Stomach (tissue), 8 donors: ENCODE measurements at regions not wholly inside any gene's neighbourhood (a gene's known extent, or its start where the extent isn't known, plus 50 kb on each side); places are given as distances from the start of the nearest gene placed in this dataset.

ENCODE experiments used
- DNase-seq, 2 donors: peaks; one replicate each; pipeline versions ENCODE4 v3.0.0 to v3.0.0-alpha.2; 2013 to 2019
- H3K27ac ChIP-seq, 5 donors: fragments of 200-600 bp in 4 of 5; sonication (generic) in 4 of 5; one replicate each; pipeline ENCODE4 v1.5.1; 2013 to 2019; ENCODE audit warnings: mild to moderate bottlenecking in 1 of 5, moderate library complexity in 1 of 5
- H3K27me3 ChIP-seq, 3 donors: fragments of 200-600 bp; sonication (generic); one replicate each; pipeline ENCODE4 v1.5.1; 2017 to 2019; ENCODE audit warnings: mixed run types in 1 of 3
- H3K36me3 ChIP-seq, 4 donors: fragments of 200-600 bp; sonication (generic); 1 replicate in 3 of 4; 2 replicates in 1 of 4; pipeline ENCODE4 v1.5.1; 2016 to 2019
- H3K4me1 ChIP-seq, 4 donors: fragments of 200-600 bp; sonication (generic); one replicate each; pipeline ENCODE4 v1.5.1; 2016 to 2019
- H3K4me3 ChIP-seq, 4 donors: fragments of 200-600 bp; sonication (generic) in 3 of 4; one replicate each; pipeline ENCODE4 v1.5.1; 2016 to 2019; ENCODE audit warnings: mild to moderate bottlenecking in 1 of 4
- H3K9me3 ChIP-seq, 4 donors: fragments of 200-600 bp; sonication (generic); one replicate each; pipeline ENCODE4 v1.5.1; 2016 to 2019
- CTCF ChIP-seq, 7 experiments: fragments of 450-650 bp in 4 of 7; fragments of 200-600 bp in 3 of 7; sonication (generic) in 3 of 7; IDR thresholded peaks; one replicate each; pipeline ENCODE4 v1.5.1; 2016 to 2019; ENCODE audit warnings: antibody characterized with exemption in 7 of 7, control low read depth in 2 of 7, mild to moderate bottlenecking in 1 of 7
- EP300 ChIP-seq: sonication (generic); formaldehyde crosslinking; IDR thresholded peaks from one replicate; pipeline ENCODE4 v1.6.1; 2017; ENCODE audit warnings: antibody characterized with exemption
- POLR2A ChIP-seq, 4 donors: fragments of 450-650 bp; IDR thresholded peaks; one replicate each; pipeline ENCODE4 v1.6.1; 2016; ENCODE audit warnings: antibody characterized with exemption in 4 of 4, control low read depth in 2 of 4, mild to moderate bottlenecking in 1 of 4, moderate library complexity in 1 of 4
- POLR2AphosphoS5 ChIP-seq, 3 donors: sonication (generic); formaldehyde crosslinking; IDR thresholded peaks; one replicate each; pipeline ENCODE4 v1.6.1; 2016; ENCODE audit warnings: antibody characterized with exemption in 3 of 3
- WGBS, 5 donors: extraction: QIAGEN DNeasy Blood & Tissue Kit in 3 of 5; methylation state at CpG; one replicate each; pipeline versions ENCODE4 v1.1.5 to v1.1.7; 2013 to 2018; 5-methylcytosine and 5-hydroxymethylcytosine counted together
- intact Hi-C: fragments of 100-400 bp; cut with DNase I; formaldehyde crosslinking; loops from one replicate; pipeline ENCODE4 v1.15.1; 2023; ENCODE audit warnings: low total_unique reads
- donor health status: healthy with polysubstance abuse.
- donor health status: Bipolar disorder and iron deficiency.
- donor health status: healthy.

GRCh38 chr10:18866852-18867251 is 181.7 kb upstream of the MALRD1 start:
- Histone ChIP-seq H3K9me3 (peaks cover 0 to 42% (median under 1%) of the 10 kb centered on the region in 4 donors), H3K36me3 (no peaks in the 10 kb centered on the region), H3K4me3 (no peak overlapping the region), H3K4me1 (no peaks in the 10 kb centered on the region), H3K27me3 (no peaks in the 10 kb centered on the region), H3K27ac (no peak overlapping the region)
- DNase-seq = no peak
- WGBS, 5 donors = 69 to 83% (median 75%) methylated on average over 3 of the region's 3 CpGs
- TF ChIP-seq POLR2A (IDR thresholded peaks at IDR 0.05) = no peak
- TF ChIP-seq CTCF (IDR thresholded peaks at IDR 0.05) = no peak
- intact Hi-C loops = no loop called here

- no peak overlapping the region for H3K27ac ChIP-seq
- DNase-seq = no peak
- no peaks in the 10 kb centered on the region for H3K27me3 ChIP-seq
- no peaks in the 10 kb centered on the region for H3K36me3 ChIP-seq
- TF ChIP-seq POLR2AphosphoS5 (IDR thresholded peaks at IDR 0.05) = no peak
- no peak overlapping the region for H3K4me3 ChIP-seq
- no peaks in the 10 kb centered on the region for H3K4me1 ChIP-seq
- intact Hi-C loops = no loop called here
- WGBS, 5 donors = 61 to 80% (median 71%) methylated on average over 3 of the region's 3 CpGs
- H3K9me3 ChIP-seq = peaks cover 0 to 35% (median 2%) of the 10 kb centered on the region in 4 donors
These were observed 179.7 kb upstream of the MALRD1 start for GRCh38 chr10:18868919-18869318.

GRCh38 chr10:18875477-18875876 is 173.1 kb upstream of the MALRD1 start:
- intact Hi-C loops = no loop called here
- H3K9me3 ChIP-seq = peaks cover 0 to 15% (median 2%) of the 10 kb centered on the region in 4 donors
- no peaks in the 10 kb centered on the region for H3K27me3 ChIP-seq
- no peak for DNase-seq
- H3K4me1 ChIP-seq = no peaks in the 10 kb centered on the region
- H3K27ac ChIP-seq = no peak overlapping the region
- no peak overlapping the region for H3K4me3 ChIP-seq
- WGBS, 5 donors = 72 to 92% (median 88%) methylated on average over 1 of the region's 1 CpG
- H3K36me3 ChIP-seq = no peaks in the 10 kb centered on the region
- no peak for TF ChIP-seq POLR2AphosphoS5 (IDR thresholded peaks at IDR 0.05)
- no peak for TF ChIP-seq POLR2A (IDR thresholded peaks at IDR 0.05)
- no peak for TF ChIP-seq CTCF (IDR thresholded peaks at IDR 0.05)
- TF ChIP-seq EP300 = no peak

GRCh38 chr10:18879284-18879683 is 169.3 kb upstream of the MALRD1 start:
- DNase-seq = no peak
- intact Hi-C loops = no loop called here
- no peaks in the 10 kb centered on the region for H3K27me3 ChIP-seq
- H3K4me3 ChIP-seq = no peak overlapping the region
- TF ChIP-seq EP300 (no peak), POLR2AphosphoS5 (IDR thresholded peaks at IDR 0.05) (no peak), CTCF (IDR thresholded peaks at IDR 0.05) (no peak), POLR2A (IDR thresholded peaks at IDR 0.05) (no peak)
- no peaks in the 10 kb centered on the region for H3K36me3 ChIP-seq
- H3K4me1 ChIP-seq = no peaks in the 10 kb centered on the region
- no peak overlapping the region for H3K27ac ChIP-seq
- 62 to 80% (median 68%) methylated on average over 2 of the region's 2 CpGs for WGBS, 5 donors
- peaks cover 0 to 10% (median 3%) of the 10 kb centered on the region in 4 donors for H3K9me3 ChIP-seq

- peaks cover 0 to 7% (median 2%) of the 10 kb centered on the region in 4 donors for H3K9me3 ChIP-seq
- no peak for DNase-seq
- no peaks in the 10 kb centered on the region for H3K4me1 ChIP-seq
- no peaks in the 10 kb centered on the region for H3K36me3 ChIP-seq
- intact Hi-C loops = no loop called here
- H3K4me3 ChIP-seq = no peak overlapping the region
- WGBS, 5 donors = 56 to 82% (median 73%) methylated on average over 10 to 16 of the region's 16 CpGs
- no peaks in the 10 kb centered on the region for H3K27me3 ChIP-seq
- H3K27ac ChIP-seq = no peak overlapping the region
- TF ChIP-seq POLR2A (IDR thresholded peaks at IDR 0.05) (no peak), EP300 (no peak), CTCF (IDR thresholded peaks at IDR 0.05) (no peak), POLR2AphosphoS5 (IDR thresholded peaks at IDR 0.05) (no peak)
These were observed 168.1 kb upstream of the MALRD1 start for GRCh38 chr10:18880530-18880929.
